ENCODE measurements at regions not wholly inside any gene's neighbourhood (a gene's known extent, or its start where the extent isn't known, plus 50 kb on each side); places are given as distances from the start of the nearest gene placed in this dataset.

GRCh38 chr9:90544488-90544887 lies 98.1 kb downstream of the DIRAS2 start:
- H2AFZ ChIP-seq (ENCODE audit: low read length), result no peak overlapping the region
- no TSS peak for BruUV-seq (replicated peaks)
- ChIA-PET CTCF (ENCODE audit: unreplicated experiment) (no interaction called here), POLR2A (no interaction called here)
- no peak for DNase-seq (ENCODE audit: low spot score)
- no peak overlapping the region for H3K4me3 ChIP-seq (ENCODE audit: low read depth, low read length, poor library complexity, severe bottlenecking)
- no peaks in the 10 kb centered on the region for H4K20me1 ChIP-seq (ENCODE audit: insufficient read depth, low read length)
- H3K79me2 ChIP-seq (ENCODE audit: insufficient read depth, low read depth, low read length), result no peaks in the 10 kb centered on the region
- H3K4me1 ChIP-seq (ENCODE audit: insufficient read depth, low read length, poor library complexity, severe bottlenecking), result no peaks in the 10 kb centered on the region
- no peaks in the 10 kb centered on the region for H3K9me2 ChIP-seq (ENCODE audit: insufficient read depth, low read length)
- no peak overlapping the region for H3K27ac ChIP-seq (ENCODE audit: low read depth, low read length, poor library complexity, severe bottlenecking)
- intact Hi-C loops (cut with micrococcal nuclease; ENCODE audit: unreplicated experiment), result no loop called here
- no peaks in the 10 kb centered on the region for H3K36me3 ChIP-seq (ENCODE audit: insufficient read depth, low read length)
- no peaks in the 10 kb centered on the region for H3K9me3 ChIP-seq (ENCODE audit: low read length)
- H3K4me2 ChIP-seq (ENCODE audit: low read length), result no peak overlapping the region
- TF ChIP-seq, protein P1, sequence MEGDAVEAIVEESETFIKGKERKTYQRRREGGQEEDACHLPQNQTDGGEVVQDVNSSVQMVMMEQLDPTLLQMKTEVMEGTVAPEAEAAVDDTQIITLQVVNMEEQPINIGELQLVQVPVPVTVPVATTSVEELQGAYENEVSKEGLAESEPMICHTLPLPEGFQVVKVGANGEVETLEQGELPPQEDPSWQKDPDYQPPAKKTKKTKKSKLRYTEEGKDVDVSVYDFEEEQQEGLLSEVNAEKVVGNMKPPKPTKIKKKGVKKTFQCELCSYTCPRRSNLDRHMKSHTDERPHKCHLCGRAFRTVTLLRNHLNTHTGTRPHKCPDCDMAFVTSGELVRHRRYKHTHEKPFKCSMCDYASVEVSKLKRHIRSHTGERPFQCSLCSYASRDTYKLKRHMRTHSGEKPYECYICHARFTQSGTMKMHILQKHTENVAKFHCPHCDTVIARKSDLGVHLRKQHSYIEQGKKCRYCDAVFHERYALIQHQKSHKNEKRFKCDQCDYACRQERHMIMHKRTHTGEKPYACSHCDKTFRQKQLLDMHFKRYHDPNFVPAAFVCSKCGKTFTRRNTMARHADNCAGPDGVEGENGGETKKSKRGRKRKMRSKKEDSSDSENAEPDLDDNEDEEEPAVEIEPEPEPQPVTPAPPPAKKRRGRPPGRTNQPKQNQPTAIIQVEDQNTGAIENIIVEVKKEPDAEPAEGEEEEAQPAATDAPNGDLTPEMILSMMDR (conservative IDR thresholded peaks at IDR 0.05; ENCODE audit: low read length), result no peak
- TF ChIP-seq EZH2phosphoT487 (IDR thresholded peaks at IDR 0.05; ENCODE audit: borderline replicate concordance, low read depth, low read length), result no peak

- Histone ChIP-seq H2AFZ (ENCODE audit: low read length) (no peak overlapping the region), H3K36me3 (ENCODE audit: insufficient read depth, low read length) (no peaks in the 10 kb centered on the region), H3K4me2 (ENCODE audit: low read length) (no peak overlapping the region), H3K79me2 (ENCODE audit: insufficient read depth, low read depth, low read length) (no peaks in the 10 kb centered on the region), H3K9me2 (ENCODE audit: insufficient read depth, low read length) (no peaks in the 10 kb centered on the region), H3K9me3 (ENCODE audit: low read length) (no peaks in the 10 kb centered on the region), H3K4me1 (ENCODE audit: insufficient read depth, low read length, poor library complexity, severe bottlenecking) (no peaks in the 10 kb centered on the region), H4K20me1 (ENCODE audit: insufficient read depth, low read length) (no peaks in the 10 kb centered on the region), H3K27ac (ENCODE audit: low read depth, low read length, poor library complexity, severe bottlenecking) (no peak overlapping the region), H3K4me3 (ENCODE audit: low read depth, low read length, poor library complexity, severe bottlenecking) (no peak overlapping the region)
- intact Hi-C loops (cut with micrococcal nuclease; ENCODE audit: unreplicated experiment), result no loop called here
- TF ChIP-seq, protein P1 (conservative IDR thresholded peaks at IDR 0.05; ENCODE audit: low read length), result no peak
- no peak for TF ChIP-seq EZH2phosphoT487 (IDR thresholded peaks at IDR 0.05; ENCODE audit: borderline replicate concordance, low read depth, low read length)
- CTCF ChIA-PET (ENCODE audit: unreplicated experiment), result no interaction called here
- no peak for DNase-seq (ENCODE audit: low spot score)
- POLR2A ChIA-PET, result no interaction called here
- BruUV-seq (replicated peaks), result no TSS peak
Observed at GRCh38 chr9:90546200-90546599, 96.4 kb downstream of the DIRAS2 start.

DNA sequence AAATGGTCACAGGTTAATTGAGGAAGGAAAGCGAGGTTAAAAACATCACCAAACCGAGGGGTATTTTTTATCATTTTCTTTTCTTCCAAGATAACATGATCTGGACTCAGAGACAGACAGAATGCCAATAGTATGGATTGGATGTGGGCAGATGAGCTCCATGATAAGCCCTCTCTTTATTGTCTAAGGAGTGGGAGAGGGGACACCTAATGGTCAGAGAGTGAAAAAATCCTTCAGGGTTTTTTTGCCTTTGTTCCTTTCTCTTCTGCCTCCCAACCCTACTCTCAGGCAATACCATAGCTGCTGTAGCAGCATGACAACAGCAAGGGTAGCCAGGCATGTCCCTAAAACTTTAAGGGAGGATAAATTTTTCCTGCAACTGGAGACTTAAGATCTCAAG lies 94.7 kb downstream of the DIRAS2 start:
- no peaks in the 10 kb centered on the region for H3K36me3 ChIP-seq (ENCODE audit: insufficient read depth, low read length)
- no peak overlapping the region for H3K27ac ChIP-seq (ENCODE audit: low read depth, low read length, poor library complexity, severe bottlenecking)
- no peaks in the 10 kb centered on the region for H3K9me2 ChIP-seq (ENCODE audit: insufficient read depth, low read length)
- no peaks in the 10 kb centered on the region for H3K9me3 ChIP-seq (ENCODE audit: low read length)
- no peaks in the 10 kb centered on the region for H3K79me2 ChIP-seq (ENCODE audit: insufficient read depth, low read depth, low read length)
- no peaks in the 10 kb centered on the region for H3K4me1 ChIP-seq (ENCODE audit: insufficient read depth, low read length, poor library complexity, severe bottlenecking)
- ChIA-PET CTCF (ENCODE audit: unreplicated experiment) (no interaction called here), POLR2A (no interaction called here)
- BruUV-seq (replicated peaks), result no TSS peak
- no peaks in the 10 kb centered on the region for H4K20me1 ChIP-seq (ENCODE audit: insufficient read depth, low read length)
- no peak overlapping the region for H3K4me3 ChIP-seq (ENCODE audit: low read depth, low read length, poor library complexity, severe bottlenecking)
- intact Hi-C loops (cut with micrococcal nuclease; ENCODE audit: unreplicated experiment), result no loop called here
- no peak for TF ChIP-seq EZH2phosphoT487 (IDR thresholded peaks at IDR 0.05; ENCODE audit: borderline replicate concordance, low read depth, low read length)
- TF ChIP-seq, protein P1 (conservative IDR thresholded peaks at IDR 0.05; ENCODE audit: low read length), result peak; percentile 60
- H3K4me2 ChIP-seq (ENCODE audit: low read length), result no peak overlapping the region
- H2AFZ ChIP-seq (ENCODE audit: low read length), result no peak overlapping the region
- DNase-seq (ENCODE audit: low spot score), result peak; percentile 6

Data from OCI-LY7 (cell line).